ENCODE measurements at regions not wholly inside any gene's neighbourhood (a gene's known extent, or its start where the extent isn't known, plus 50 kb on each side); places are given as distances from the start of the nearest gene placed in this dataset.

DNA sequence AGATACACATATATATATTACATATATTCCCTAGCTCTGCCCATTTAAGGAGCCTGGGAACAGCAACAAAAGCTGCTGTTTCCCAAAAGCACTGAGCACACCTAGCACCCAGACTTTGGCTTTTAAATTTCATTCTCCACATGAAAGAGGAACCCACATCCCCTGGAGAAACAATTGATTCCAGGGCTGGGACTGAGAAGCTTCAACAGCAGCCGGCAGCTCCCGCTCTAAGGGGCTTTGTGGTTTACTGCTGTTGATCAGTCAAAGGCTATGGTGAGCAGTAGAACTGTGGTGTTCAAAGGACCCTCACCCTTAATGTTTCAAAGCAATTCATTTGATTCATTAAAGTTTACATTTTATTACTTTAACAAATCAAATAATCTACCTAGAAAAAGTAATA, 83.3 kb upstream of the SLC66A3 start:
- TF ChIP-seq, protein P1, sequence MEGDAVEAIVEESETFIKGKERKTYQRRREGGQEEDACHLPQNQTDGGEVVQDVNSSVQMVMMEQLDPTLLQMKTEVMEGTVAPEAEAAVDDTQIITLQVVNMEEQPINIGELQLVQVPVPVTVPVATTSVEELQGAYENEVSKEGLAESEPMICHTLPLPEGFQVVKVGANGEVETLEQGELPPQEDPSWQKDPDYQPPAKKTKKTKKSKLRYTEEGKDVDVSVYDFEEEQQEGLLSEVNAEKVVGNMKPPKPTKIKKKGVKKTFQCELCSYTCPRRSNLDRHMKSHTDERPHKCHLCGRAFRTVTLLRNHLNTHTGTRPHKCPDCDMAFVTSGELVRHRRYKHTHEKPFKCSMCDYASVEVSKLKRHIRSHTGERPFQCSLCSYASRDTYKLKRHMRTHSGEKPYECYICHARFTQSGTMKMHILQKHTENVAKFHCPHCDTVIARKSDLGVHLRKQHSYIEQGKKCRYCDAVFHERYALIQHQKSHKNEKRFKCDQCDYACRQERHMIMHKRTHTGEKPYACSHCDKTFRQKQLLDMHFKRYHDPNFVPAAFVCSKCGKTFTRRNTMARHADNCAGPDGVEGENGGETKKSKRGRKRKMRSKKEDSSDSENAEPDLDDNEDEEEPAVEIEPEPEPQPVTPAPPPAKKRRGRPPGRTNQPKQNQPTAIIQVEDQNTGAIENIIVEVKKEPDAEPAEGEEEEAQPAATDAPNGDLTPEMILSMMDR (IDR thresholded peaks at IDR 0.05; ENCODE audit: low read depth, low read length, poor library complexity, severe bottlenecking), result no peak
- no peak for TF ChIP-seq EZH2phosphoT487 (IDR thresholded peaks at IDR 0.05; ENCODE audit: borderline replicate concordance, low read length)
